Effector memory CD8-positive, alpha-beta T cell (primary cell): ENCODE measurements at regions not wholly inside any gene's neighbourhood (a gene's known extent, or its start where the extent isn't known, plus 50 kb on each side); places are given as distances from the start of the nearest gene placed in this dataset.

ENCODE experiments used
- ATAC-seq: fragments of 150-1000 bp; cut with Tn5 transposase; replicated peaks from 2 replicates; pipeline ENCODE4 v1.10.0; 2021; ENCODE audit warnings: mild to moderate bottlenecking, moderate library complexity
- DNase-seq, 3 experiments: peaks; one replicate each; pipeline ENCODE4 v3.0.0; 2021
- H3K27ac Mint-ChIP-seq, 2 donors: one replicate each; pipeline ENCODE4 v1.8.0; 2022; ENCODE audit warnings: mild to moderate bottlenecking in 2 of 2, mixed read lengths in 2 of 2, moderate library complexity in 2 of 2
- H3K27me3 Mint-ChIP-seq, 2 donors: one replicate each; pipeline ENCODE4 v1.8.0; 2022; ENCODE audit warnings: mixed read lengths in 2 of 2
- H3K36me3 Mint-ChIP-seq: one replicate; pipeline ENCODE4 v1.8.0; 2022; ENCODE audit warnings: mild to moderate bottlenecking, moderate library complexity, mixed read lengths; ENCODE audit not compliant: insufficient read depth
- H3K4me1 Mint-ChIP-seq, 2 donors: one replicate each; pipeline ENCODE4 v1.8.0; 2022; ENCODE audit warnings: low read depth in 2 of 2, mixed read lengths in 2 of 2
- H3K4me3 Mint-ChIP-seq, 2 donors: one replicate each; pipeline ENCODE4 v1.8.0; 2022; ENCODE audit warnings: mild to moderate bottlenecking in 2 of 2, mixed read lengths in 2 of 2, moderate library complexity in 2 of 2
- H3K9me3 Mint-ChIP-seq, 2 donors: one replicate each; pipeline ENCODE4 v1.8.0; 2022; ENCODE audit warnings: mixed read lengths in 2 of 2

DNA sequence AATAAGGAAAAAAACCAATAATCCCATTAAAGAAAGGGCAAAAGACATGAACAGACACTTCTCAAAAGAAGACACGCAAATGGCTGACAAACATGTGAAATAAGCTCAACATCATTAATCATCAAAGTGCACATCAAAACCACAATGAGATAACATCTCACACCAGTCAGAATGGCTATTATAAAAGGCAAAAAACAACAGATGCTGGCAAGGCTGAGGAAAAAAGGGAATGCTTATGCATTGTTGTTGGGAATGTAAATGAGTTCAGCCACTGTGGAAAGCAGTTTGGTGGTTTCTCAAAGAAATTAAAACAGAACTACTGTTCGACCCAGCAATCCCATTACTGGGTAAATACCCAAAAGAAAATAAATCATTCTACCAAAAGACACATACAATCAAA is 285.6 kb downstream of the NR4A2 start:
- ATAC-seq (no peak), DNase-seq (no peak)
- Mint-ChIP-seq H3K4me1 (no peaks in the 10 kb centered on the region), H3K4me3 (no peak overlapping the region), H3K9me3 (no peaks in the 10 kb centered on the region), H3K27me3 (no peaks in the 10 kb centered on the region), H3K36me3 (no peaks in the 10 kb centered on the region), H3K27ac (no peak overlapping the region)

- H3K4me1 Mint-ChIP-seq: no peaks in the 10 kb centered on the region
- no peak overlapping the region for H3K27ac Mint-ChIP-seq
- no peaks in the 10 kb centered on the region for H3K9me3 Mint-ChIP-seq
- no peaks in the 10 kb centered on the region for H3K27me3 Mint-ChIP-seq
- no peaks in the 10 kb centered on the region for H3K36me3 Mint-ChIP-seq
- DNase-seq (no peak), ATAC-seq (no peak)
- no peak overlapping the region for H3K4me3 Mint-ChIP-seq
Observed at GRCh38 chr2:156042895-156043294, 289.6 kb downstream of the NR4A2 start.

GRCh38 chr2:156038021-156038420 is 294.5 kb downstream of the NR4A2 start:
- H3K27me3 Mint-ChIP-seq: no peaks in the 10 kb centered on the region
- H3K9me3 Mint-ChIP-seq: no peaks in the 10 kb centered on the region
- DNase-seq (no peak), ATAC-seq (no peak)
- H3K4me3 Mint-ChIP-seq: no peak overlapping the region
- H3K27ac Mint-ChIP-seq: no peak overlapping the region
- no peaks in the 10 kb centered on the region for H3K36me3 Mint-ChIP-seq
- no peaks in the 10 kb centered on the region for H3K4me1 Mint-ChIP-seq

- Mint-ChIP-seq H3K4me3 (no peak overlapping the region), H3K4me1 (no peaks in the 10 kb centered on the region), H3K36me3 (no peaks in the 10 kb centered on the region), H3K27ac (no peak overlapping the region), H3K27me3 (no peaks in the 10 kb centered on the region), H3K9me3 (no peaks in the 10 kb centered on the region)
- ATAC-seq: no peak
- no peak for DNase-seq
Observed at GRCh38 chr2:156037482-156037881, 295.0 kb downstream of the NR4A2 start.

- ATAC-seq (no peak), DNase-seq (no peak)
- H3K9me3 Mint-ChIP-seq: no peaks in the 10 kb centered on the region
- no peak overlapping the region for H3K4me3 Mint-ChIP-seq
- no peak overlapping the region for H3K27ac Mint-ChIP-seq
- no peaks in the 10 kb centered on the region for H3K4me1 Mint-ChIP-seq
- H3K27me3 Mint-ChIP-seq: no peaks in the 10 kb centered on the region
- H3K36me3 Mint-ChIP-seq: peaks cover 2% of the 10 kb centered on the region
Observed at GRCh38 chr2:156031121-156031520, 301.4 kb downstream of the NR4A2 start.

GRCh38 chr2:156023229-156023869 is 309.2 kb downstream of the NR4A2 start:
- ATAC-seq: no peak
- no peak overlapping the region for H3K27ac Mint-ChIP-seq
- no peak for DNase-seq
- H3K4me1 Mint-ChIP-seq: no peaks in the 10 kb centered on the region
- no peaks in the 10 kb centered on the region for H3K9me3 Mint-ChIP-seq
- H3K27me3 Mint-ChIP-seq: no peaks in the 10 kb centered on the region
- no peak overlapping the region for H3K4me3 Mint-ChIP-seq
- H3K36me3 Mint-ChIP-seq: peaks cover 2% of the 10 kb centered on the region

GRCh38 chr2:156021146-156022040 is 311.1 kb downstream of the NR4A2 start:
- Mint-ChIP-seq H3K27ac (no peak overlapping the region), H3K27me3 (no peaks in the 10 kb centered on the region)
- no peak for ATAC-seq

GRCh38 chr2:156019341-156019740 is 313.2 kb downstream of the NR4A2 start:
- H3K9me3 Mint-ChIP-seq: no peaks in the 10 kb centered on the region
- H3K36me3 Mint-ChIP-seq: no peaks in the 10 kb centered on the region
- ATAC-seq (no peak), DNase-seq (no peak)
- H3K27me3 Mint-ChIP-seq: no peaks in the 10 kb centered on the region
- no peaks in the 10 kb centered on the region for H3K4me1 Mint-ChIP-seq
- H3K4me3 Mint-ChIP-seq: no peak overlapping the region
- H3K27ac Mint-ChIP-seq: no peak overlapping the region

More at GRCh38 chr2:156021146-156022040, 311.1 kb downstream of the NR4A2 start:
- Mint-ChIP-seq H3K4me3 (no peak overlapping the region), H3K9me3 (no peaks in the 10 kb centered on the region), H3K4me1 (no peaks in the 10 kb centered on the region), H3K36me3 (no peaks in the 10 kb centered on the region)
- DNase-seq: no peak

GRCh38 chr2:156017341-156017885 is 315.1 kb downstream of the NR4A2 start:
- Mint-ChIP-seq H3K4me3 (no peak overlapping the region), H3K27ac (no peak overlapping the region), H3K36me3 (no peaks in the 10 kb centered on the region), H3K9me3 (no peaks in the 10 kb centered on the region), H3K4me1 (no peaks in the 10 kb centered on the region), H3K27me3 (no peaks in the 10 kb centered on the region)
- DNase-seq: no peak
- ATAC-seq: no peak

GRCh38 chr2:156009293-156009692 is 323.2 kb downstream of the NR4A2 start:
- H3K36me3 Mint-ChIP-seq: peaks cover 3% of the 10 kb centered on the region
- H3K27me3 Mint-ChIP-seq: no peaks in the 10 kb centered on the region
- no peak for ATAC-seq
- H3K9me3 Mint-ChIP-seq: peaks cover 0 to 3% of the 10 kb centered on the region in 2 donors
- no peak for DNase-seq
- no peak overlapping the region for H3K27ac Mint-ChIP-seq
- no peaks in the 10 kb centered on the region for H3K4me1 Mint-ChIP-seq
- H3K4me3 Mint-ChIP-seq: no peak overlapping the region

DNA sequence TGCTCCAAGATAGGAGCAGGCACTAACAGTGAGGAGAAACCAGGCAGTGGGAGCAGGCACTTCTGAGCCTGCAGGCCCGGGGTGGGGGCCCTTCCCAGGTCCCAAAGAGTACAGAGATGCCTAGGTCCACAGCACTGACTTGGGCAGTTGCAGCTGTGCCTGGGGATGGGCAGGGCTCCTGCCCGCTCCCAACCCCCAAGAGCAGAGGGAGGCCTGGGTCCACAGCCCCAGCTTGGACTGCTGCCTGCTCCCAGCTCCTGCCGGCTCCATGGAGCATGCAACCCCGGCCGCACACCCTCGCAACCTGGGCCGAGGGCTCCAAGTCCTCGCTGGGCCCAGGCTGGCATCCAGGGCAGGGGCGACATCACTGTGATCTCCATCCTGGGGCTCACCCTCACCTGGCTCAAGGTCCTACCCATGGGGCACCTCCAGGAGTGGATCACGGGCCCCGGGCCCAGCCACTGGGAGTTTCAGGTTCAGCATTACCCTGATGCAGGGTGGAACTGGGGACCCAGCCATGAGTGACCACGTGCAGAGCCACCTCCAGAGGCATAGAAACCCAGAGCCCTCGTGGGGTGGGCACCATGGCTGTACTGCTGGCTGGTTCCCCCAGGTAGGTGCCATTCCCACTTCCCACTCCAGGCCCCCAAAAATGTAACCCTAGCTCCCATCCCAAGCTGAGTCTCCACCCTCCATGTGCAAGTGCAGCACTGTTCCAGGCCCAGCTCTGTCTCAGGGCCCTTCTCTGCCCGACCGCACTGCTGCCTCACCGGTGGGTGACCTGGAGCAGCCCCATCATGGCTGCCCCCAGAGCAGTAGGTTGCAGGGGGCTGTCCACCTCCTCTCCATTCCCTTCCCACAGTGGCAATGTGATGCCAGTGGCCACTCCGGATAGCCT is 325.6 kb downstream of the NR4A2 start:
- no peak for DNase-seq
- ATAC-seq: no peak
- peaks cover 0 to 3% of the 10 kb centered on the region in 2 donors for H3K9me3 Mint-ChIP-seq
- H3K27me3 Mint-ChIP-seq: no peaks in the 10 kb centered on the region
- no peak overlapping the region for H3K4me3 Mint-ChIP-seq
- no peak overlapping the region for H3K27ac Mint-ChIP-seq
- no peaks in the 10 kb centered on the region for H3K4me1 Mint-ChIP-seq
- H3K36me3 Mint-ChIP-seq: peaks cover 3% of the 10 kb centered on the region

GRCh38 chr2:156005999-156006712 is 326.4 kb downstream of the NR4A2 start:
- no peak overlapping the region for H3K4me3 Mint-ChIP-seq
- H3K27ac Mint-ChIP-seq: no peak overlapping the region

DNA sequence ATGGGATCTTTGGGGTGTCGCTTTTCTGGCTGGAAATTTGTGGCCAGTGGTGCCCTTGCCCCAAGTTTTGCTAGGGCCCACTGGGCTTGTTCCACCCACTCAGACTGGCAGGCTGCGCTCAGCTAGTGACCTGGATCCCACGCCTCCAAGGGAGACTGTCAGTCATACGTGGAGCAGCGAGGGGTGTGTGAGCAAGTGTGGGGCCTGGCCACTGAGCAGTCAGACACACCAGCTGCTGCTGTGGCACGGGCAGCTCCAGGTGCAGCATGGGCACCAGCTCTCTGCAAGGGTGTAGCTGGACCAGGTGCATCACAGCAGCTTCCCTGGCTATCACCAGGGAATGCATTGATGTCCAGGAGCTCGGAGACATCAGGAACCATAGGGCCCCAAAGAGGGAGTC is 327.0 kb downstream of the NR4A2 start:
- Mint-ChIP-seq H3K27ac (no peak overlapping the region), H3K36me3 (peaks cover 3% of the 10 kb centered on the region), H3K27me3 (no peaks in the 10 kb centered on the region), H3K9me3 (peaks cover 0 to 3% of the 10 kb centered on the region in 2 donors), H3K4me3 (no peak overlapping the region), H3K4me1 (no peaks in the 10 kb centered on the region)
- ATAC-seq (no peak), DNase-seq (no peak)

More at GRCh38 chr2:156005999-156006712, 326.4 kb downstream of the NR4A2 start:
- peaks cover 0 to 3% of the 10 kb centered on the region in 2 donors for H3K9me3 Mint-ChIP-seq
- H3K36me3 Mint-ChIP-seq: peaks cover 3% of the 10 kb centered on the region
- DNase-seq (no peak), ATAC-seq (no peak)
- H3K4me1 Mint-ChIP-seq: no peaks in the 10 kb centered on the region
- no peaks in the 10 kb centered on the region for H3K27me3 Mint-ChIP-seq
